ENCODE measurements at regions not wholly inside any gene's neighbourhood (a gene's known extent, or its start where the extent isn't known, plus 50 kb on each side); places are given as distances from the start of the nearest gene placed in this dataset.

DNA sequence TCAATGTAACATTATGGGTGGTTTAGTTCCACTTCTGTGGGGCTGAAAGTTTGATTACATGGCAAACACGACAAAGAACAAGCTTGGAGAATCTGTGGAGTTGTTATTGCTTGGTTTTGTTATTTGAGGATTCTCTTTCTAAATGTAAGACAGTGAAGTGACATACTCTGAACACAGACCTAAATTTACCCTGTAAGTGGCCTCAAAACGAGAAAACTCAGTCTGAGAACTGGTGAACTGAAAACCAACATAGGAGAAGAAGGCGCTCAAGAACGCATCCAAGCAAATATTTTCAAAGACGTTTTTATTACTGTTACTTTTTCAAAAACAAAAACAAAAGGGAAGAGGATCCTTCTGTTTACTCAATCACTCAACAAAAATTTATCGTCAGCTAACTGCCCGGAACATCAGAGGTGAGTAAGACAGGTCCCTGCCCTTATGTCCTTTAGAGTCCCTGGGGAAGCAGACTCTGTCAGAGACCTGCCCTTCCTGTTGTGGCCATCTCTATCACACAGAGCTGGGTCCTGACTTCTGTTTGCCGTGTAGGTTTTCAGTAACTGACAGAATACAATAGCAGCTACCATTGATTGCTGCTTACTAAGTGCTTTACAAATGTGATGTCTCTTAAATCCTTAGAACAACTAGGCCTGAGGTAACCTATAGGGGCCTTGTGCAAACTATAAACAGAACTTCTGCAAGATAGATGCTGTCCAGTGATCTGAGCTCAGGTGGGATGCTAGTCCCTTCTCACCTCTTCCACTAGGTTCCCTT is 79.3 kb upstream of the C12orf71 start:
- no peak for TF ChIP-seq TCF12 (IDR thresholded peaks at IDR 0.05; ENCODE audit: low read depth)
- TF ChIP-seq, protein P1, sequence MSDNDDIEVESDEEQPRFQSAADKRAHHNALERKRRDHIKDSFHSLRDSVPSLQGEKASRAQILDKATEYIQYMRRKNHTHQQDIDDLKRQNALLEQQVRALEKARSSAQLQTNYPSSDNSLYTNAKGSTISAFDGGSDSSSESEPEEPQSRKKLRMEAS (IDR thresholded peaks at IDR 0.05) = no peak
- no peak for TF ChIP-seq NFIC (IDR thresholded peaks at IDR 0.05)
- TF ChIP-seq CEBPB (IDR thresholded peaks at IDR 0.05) = no peak
- TF ChIP-seq, protein P2, sequence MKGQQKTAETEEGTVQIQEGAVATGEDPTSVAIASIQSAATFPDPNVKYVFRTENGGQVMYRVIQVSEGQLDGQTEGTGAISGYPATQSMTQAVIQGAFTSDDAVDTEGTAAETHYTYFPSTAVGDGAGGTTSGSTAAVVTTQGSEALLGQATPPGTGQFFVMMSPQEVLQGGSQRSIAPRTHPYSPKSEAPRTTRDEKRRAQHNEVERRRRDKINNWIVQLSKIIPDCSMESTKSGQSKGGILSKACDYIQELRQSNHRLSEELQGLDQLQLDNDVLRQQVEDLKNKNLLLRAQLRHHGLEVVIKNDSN (IDR thresholded peaks at IDR 0.05) = no peak
- TF ChIP-seq EP300 (IDR thresholded peaks at IDR 0.05; ENCODE audit: borderline replicate concordance) = no peak
- TF ChIP-seq, protein P3, sequence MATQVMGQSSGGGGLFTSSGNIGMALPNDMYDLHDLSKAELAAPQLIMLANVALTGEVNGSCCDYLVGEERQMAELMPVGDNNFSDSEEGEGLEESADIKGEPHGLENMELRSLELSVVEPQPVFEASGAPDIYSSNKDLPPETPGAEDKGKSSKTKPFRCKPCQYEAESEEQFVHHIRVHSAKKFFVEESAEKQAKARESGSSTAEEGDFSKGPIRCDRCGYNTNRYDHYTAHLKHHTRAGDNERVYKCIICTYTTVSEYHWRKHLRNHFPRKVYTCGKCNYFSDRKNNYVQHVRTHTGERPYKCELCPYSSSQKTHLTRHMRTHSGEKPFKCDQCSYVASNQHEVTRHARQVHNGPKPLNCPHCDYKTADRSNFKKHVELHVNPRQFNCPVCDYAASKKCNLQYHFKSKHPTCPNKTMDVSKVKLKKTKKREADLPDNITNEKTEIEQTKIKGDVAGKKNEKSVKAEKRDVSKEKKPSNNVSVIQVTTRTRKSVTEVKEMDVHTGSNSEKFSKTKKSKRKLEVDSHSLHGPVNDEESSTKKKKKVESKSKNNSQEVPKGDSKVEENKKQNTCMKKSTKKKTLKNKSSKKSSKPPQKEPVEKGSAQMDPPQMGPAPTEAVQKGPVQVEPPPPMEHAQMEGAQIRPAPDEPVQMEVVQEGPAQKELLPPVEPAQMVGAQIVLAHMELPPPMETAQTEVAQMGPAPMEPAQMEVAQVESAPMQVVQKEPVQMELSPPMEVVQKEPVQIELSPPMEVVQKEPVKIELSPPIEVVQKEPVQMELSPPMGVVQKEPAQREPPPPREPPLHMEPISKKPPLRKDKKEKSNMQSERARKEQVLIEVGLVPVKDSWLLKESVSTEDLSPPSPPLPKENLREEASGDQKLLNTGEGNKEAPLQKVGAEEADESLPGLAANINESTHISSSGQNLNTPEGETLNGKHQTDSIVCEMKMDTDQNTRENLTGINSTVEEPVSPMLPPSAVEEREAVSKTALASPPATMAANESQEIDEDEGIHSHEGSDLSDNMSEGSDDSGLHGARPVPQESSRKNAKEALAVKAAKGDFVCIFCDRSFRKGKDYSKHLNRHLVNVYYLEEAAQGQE (IDR thresholded peaks at IDR 0.05; ENCODE audit: low read depth) = no peak
- TF ChIP-seq RAD21 (IDR thresholded peaks at IDR 0.05; ENCODE audit: low read depth) = no peak
- TF ChIP-seq EGR1 (IDR thresholded peaks at IDR 0.05) = no peak
- TF ChIP-seq FOXM1 (IDR thresholded peaks at IDR 0.05; ENCODE audit: borderline replicate concordance, low read depth) = no peak
- no peak for TF ChIP-seq ZBTB7A (IDR thresholded peaks at IDR 0.05; ENCODE audit: low read depth)
- TF ChIP-seq TAF1 (IDR thresholded peaks at IDR 0.05; ENCODE audit: low read depth) = no peak
- no peak for TF ChIP-seq TEAD4 (IDR thresholded peaks at IDR 0.05)
- no peak for TF ChIP-seq CREB1 (IDR thresholded peaks at IDR 0.05; ENCODE audit: low read depth)

DNA sequence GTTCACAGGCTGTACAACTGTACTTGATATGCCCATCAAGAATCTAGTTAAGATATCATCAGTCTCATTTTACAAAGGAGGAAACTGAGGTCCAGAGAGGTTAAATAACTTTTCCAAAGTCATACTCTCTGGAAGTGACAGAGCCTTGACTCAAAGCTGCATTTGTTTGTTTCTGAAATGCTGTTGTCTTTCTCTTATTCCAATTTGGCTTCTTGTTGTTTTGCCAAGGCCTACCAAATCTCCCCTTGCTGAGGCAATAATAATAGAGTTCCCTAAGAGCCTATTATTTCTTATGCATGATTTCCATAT is 79.8 kb upstream of the C12orf71 start:
- TF ChIP-seq ZBTB7A (IDR thresholded peaks at IDR 0.05; ENCODE audit: low read depth) (no peak), EP300 (IDR thresholded peaks at IDR 0.05; ENCODE audit: borderline replicate concordance) (no peak), RAD21 (IDR thresholded peaks at IDR 0.05; ENCODE audit: low read depth) (no peak), YY1 (IDR thresholded peaks at IDR 0.05; ENCODE audit: low read depth) (no peak), EGR1 (IDR thresholded peaks at IDR 0.05) (no peak), CREB1 (IDR thresholded peaks at IDR 0.05; ENCODE audit: low read depth) (no peak), TAF1 (IDR thresholded peaks at IDR 0.05; ENCODE audit: low read depth) (no peak), TCF12 (IDR thresholded peaks at IDR 0.05; ENCODE audit: low read depth) (no peak)
- TF ChIP-seq, protein P2 (IDR thresholded peaks at IDR 0.05) = no peak
- TF ChIP-seq, protein P3 (IDR thresholded peaks at IDR 0.05; ENCODE audit: low read depth) = no peak

DNA sequence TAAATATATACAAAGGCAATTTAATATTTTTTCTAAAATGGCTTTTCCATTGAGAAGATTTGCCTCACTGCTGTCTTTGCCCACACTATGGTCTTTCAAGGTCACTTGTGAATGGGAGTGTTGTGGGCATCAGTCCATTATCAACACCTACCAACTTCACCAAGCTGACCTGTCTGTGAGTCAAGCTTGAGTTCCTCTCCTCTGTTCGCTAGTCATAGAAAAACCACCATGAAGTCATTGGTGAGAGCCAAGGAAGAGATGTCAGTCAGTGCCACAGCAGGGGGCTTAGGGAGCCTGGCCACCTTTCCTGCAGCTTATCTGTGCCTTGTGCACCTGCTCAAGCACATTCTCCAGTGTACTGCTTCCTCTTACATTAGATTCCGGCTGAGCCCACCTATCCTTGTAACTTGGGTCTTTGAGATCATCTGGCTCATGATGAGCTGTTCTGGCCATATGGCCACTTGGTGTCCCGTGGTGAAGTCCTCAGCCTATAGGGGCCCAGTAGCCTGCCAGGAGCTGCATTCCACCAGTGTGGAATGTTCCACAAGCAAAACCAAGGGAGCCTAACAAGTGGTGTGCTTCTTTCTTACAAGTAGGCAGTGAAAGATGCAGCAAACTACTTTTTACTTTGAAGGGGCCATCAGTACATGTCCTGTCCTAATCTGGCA is 80.8 kb upstream of the C12orf71 start:
- TF ChIP-seq, protein P2 (IDR thresholded peaks at IDR 0.05) = no peak
- TF ChIP-seq EGR1 (IDR thresholded peaks at IDR 0.05) (no peak), TEAD4 (IDR thresholded peaks at IDR 0.05) (0 out of 2 replicates have a peak, but pooled peaks have one; percentile 28), EP300 (IDR thresholded peaks at IDR 0.05; ENCODE audit: borderline replicate concordance) (0 out of 2 replicates have a peak, but pooled peaks have one; percentile 19), TCF12 (IDR thresholded peaks at IDR 0.05; ENCODE audit: low read depth) (no peak), RAD21 (IDR thresholded peaks at IDR 0.05; ENCODE audit: low read depth) (no peak), ZBTB7A (IDR thresholded peaks at IDR 0.05; ENCODE audit: low read depth) (no peak)

DNA sequence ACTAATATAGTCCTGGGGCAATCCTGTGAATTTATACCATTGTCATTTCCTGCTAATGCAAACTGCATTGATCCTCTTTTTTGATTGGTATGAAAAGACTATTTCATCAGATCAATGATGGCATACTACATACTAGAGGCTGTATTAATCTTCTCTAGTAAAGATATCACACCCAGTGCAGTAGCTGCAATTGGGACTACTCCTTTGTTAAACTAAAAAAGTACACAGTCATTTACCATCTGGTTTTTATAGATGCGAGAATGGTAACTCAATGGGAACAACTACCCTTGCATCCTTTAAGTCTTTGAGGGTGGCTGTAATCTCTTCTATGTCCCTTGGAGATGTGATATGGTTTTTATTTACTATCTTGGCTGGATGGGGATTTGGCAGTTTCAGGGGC is 80.2 kb upstream of the STK38L start:
- TF ChIP-seq TCF12 (IDR thresholded peaks at IDR 0.05; ENCODE audit: low read depth) (no peak), NFIC (IDR thresholded peaks at IDR 0.05) (no peak)

DNA sequence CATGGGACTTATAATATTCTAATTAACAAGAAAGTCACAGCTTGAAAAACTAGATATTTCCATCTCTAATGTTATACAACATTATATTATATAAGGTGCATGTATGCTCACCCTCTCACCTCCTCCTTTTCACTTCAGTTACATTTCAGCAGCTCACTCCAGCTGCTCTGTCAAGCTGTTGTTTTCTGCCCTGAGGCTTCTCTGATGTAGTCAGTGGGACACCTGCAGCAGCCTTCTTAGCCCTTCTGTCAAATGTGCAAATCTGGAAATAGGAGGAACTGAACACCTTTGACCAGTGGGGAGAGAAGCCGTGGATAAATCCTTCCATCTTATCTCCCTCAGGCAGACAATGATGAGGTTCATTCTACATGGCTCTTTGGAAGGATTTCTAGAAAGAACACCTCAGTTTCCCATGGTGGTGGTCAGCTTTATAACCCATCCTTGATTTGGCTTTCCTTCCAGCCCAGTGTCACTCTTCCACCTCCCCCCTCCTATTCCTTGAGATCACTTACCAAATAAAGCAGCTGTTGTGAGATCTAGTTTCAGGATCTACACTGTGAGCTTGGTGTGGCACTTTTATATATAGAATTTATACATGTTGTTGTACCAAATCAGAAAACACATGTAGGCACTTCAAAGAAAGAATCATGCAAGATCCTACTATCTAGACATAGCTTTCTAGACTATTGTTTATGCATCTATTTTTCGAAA is 79.6 kb upstream of the STK38L start:
- TF ChIP-seq, protein P1 (IDR thresholded peaks at IDR 0.05) = no peak
- TF ChIP-seq CREB1 (IDR thresholded peaks at IDR 0.05; ENCODE audit: low read depth) (no peak), FOXM1 (IDR thresholded peaks at IDR 0.05; ENCODE audit: borderline replicate concordance, low read depth) (no peak), CEBPB (IDR thresholded peaks at IDR 0.05) (no peak), NFIC (IDR thresholded peaks at IDR 0.05) (no peak), EP300 (IDR thresholded peaks at IDR 0.05; ENCODE audit: borderline replicate concordance) (no peak)
- TF ChIP-seq, protein P2 (IDR thresholded peaks at IDR 0.05) = no peak
